ENCODE measurements at regions not wholly inside any gene's neighbourhood (a gene's known extent, or its start where the extent isn't known, plus 50 kb on each side); places are given as distances from the start of the nearest gene placed in this dataset.

DNA sequence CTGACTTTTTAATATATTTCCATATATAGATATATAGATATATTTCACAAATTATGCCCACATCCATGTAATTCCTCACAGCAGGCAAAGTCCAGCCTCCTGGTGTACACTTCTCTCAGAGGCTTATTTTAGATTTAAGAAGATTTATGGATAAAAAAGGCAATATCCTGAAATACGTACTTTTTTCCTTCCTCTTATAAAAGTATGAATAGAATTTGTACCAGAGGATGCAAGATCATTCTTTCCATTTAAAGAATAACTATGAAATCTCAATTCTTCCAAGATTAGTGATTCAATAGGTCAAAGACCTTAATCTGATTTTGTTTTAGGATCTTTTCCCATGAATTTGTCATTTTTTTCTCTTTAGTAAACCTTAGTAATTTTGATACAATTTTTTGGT is 597.9 kb upstream of the TBL1XR1 start:
- TF ChIP-seq POLR2AphosphoS5 (IDR thresholded peaks at IDR 0.05): no peak
- TF ChIP-seq CTCF (IDR thresholded peaks at IDR 0.05): no peak
